NCI-H1417 (cell line): ENCODE measurements at regions not wholly inside any gene's neighbourhood (a gene's known extent, or its start where the extent isn't known, plus 50 kb on each side); places are given as distances from the start of the nearest gene placed in this dataset.

Experiments
- DNase-seq, 3 experiments: peaks; one replicate each; lab custom pipeline; 2025; lab: John Stamatoyannopoulos, UW

DNA sequence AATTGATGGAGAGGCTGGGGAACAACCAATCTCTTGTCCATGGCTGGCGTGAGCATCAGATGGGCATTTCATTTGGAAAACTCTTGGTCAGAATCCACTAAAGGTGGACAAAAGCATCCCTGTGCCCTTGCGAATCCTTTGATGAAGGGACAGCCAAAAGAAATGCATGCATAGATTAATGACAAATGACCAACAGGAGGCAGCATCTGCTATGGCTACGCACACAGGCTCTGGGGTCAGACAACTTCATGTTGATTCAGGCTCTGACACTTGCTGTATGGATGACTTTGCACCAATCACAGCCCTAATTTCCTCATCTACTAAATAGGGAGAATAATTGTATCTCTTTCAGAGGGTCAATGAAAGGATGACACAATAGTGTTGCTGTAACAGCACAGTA, 117.5 kb downstream of the ASCL4 start:
- peak in 1 of 3 experiments; percentile 5 for DNase-seq

- no peak for DNase-seq
Measured at GRCh38 chr12:107894589-107894988, 120.1 kb downstream of the ASCL4 start.

- no peak for DNase-seq
Measured at GRCh38 chr12:107895966-107896365, 121.5 kb downstream of the ASCL4 start.

- DNase-seq, result no peak
Measured at GRCh38 chr12:107900588-107900987, 126.1 kb downstream of the ASCL4 start.

DNA sequence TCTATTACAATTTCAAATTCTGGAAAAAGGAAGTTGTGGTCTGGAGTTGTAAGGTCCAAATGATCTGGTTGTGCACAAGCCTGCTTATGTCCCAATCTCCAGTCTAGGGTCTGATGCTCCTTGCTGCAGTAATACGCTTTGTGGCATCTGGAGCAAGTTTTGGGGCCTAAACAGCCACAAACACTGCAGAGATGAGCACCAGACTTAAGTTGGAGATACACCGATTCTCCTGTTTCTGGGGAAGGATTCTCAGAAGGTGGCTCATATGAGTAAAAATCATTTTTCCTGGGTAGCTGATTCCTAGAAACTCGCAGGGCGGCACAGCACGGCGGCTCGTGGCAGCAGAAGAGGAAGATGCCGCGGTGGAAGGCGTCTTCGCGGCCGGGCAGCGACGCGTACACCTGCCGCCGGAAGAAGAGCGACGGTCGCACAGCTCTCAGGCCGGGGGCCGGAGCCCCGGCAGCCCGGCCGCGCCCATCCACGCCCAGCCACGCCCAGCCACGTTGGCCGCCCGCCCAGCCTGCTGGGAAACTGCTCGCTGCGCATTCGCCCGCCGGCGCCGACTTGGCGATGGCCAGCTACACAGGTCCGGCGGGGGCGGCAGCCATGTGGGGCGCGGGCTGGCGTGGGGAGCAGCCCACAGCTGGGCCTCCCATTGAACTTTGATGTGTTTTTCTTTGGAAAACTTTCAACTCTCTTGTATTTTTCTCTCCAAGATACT, 129.0 kb downstream of the ASCL4 start:
- peak; percentile 84 to 92 (median 86) for DNase-seq

DNA sequence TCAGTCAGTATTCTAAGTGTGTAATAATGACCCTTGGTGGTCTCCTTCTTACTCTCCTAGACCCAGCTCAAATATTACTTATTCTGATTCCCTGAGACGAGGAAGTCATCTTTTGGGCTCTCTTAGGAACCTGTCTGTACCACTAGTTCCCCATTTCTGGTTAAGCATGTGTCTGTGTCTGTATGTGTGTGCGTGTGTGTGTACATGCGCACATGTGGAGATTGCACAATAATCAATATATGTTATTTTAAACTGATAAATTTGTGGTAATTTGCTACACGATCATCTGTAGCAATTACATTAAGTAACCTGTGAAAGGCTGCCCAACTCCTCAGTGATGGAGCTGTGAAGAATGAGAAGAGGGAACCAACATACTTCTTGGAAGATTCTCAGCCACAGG, 132.2 kb downstream of the ASCL4 start:
- no peak for DNase-seq

DNA sequence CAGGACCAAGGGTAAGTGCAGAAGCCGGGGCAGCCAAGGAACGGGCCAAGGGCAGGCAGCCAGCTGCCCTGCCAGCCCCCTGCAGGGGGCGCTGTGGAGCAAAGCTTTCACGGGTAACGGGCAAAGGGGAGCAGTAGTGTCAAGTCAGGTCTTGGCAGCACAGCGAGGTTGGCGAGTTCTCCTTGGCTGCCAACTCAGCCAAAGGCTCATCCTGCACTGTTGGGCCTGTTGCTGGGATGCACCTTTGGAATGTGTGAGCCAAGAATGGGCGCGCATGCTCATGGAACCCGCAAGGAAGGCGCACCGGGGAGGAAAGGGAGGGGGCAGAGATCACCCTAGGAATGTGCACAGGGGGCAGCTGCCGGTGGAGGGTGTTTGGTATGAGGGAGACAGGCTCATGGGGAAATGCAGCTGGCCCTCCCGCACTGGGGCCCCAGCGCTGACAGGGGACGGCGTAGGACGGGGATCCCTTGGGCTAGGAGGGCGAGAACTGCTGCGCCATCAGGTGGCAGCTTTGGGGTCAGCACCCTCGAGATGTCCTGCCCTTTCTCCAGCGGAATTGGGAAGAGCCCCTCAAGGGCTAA, 138.0 kb downstream of the ASCL4 start:
- peak in 1 of 3 experiments; percentile 13 for DNase-seq

- DNase-seq, result no peak
Measured at GRCh38 chr12:107914460-107914977, 140.0 kb downstream of the ASCL4 start.

GRCh38 chr12:107917912-107918800, 143.7 kb downstream of the ASCL4 start:
- peak; percentile 41 to 78 (median 41) for DNase-seq

- DNase-seq, result no peak
Measured at GRCh38 chr12:107921062-107921461, 146.6 kb downstream of the ASCL4 start.

DNA sequence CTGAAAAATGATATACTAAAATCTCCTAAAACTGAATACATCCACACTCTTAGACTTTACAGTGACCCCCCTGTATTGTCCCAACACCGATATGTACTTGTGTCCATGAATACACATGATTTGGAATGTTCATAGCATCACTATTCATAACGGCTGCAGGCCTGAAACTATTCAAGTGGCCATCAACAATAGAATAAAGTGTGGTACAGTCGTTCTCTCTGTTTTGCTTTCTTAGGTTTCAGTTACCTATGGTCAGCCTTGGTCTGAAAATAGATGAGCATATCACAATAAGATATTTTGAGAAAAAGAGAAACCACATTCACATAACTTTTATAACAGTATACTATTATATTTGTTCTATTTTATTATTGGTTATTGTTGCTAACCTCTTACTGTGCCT, 150.6 kb downstream of the ASCL4 start:
- DNase-seq, result no peak

- DNase-seq, result peak in 2 of 3 experiments; percentile 33 to 69
Measured at GRCh38 chr12:107929436-107929835, 154.9 kb downstream of the ASCL4 start.

DNA sequence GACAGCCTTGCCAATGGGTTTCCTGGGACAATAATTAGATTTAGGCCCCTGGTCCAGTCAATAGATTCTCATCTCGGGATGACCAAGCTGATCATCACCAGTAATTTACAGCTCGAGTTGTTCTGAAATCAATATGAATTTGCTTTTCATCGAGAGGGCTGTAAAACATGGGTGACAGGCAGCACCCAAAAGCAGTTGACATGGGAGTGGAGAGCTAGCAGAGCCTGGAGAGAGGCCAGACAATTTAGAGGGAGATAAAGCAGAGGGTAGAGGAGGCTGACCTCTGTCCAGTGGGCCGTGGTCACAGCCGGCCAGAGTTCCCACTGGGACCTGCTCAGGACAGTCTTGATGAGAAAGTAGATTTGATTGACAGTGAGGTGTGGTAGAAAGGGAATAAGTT, 157.3 kb downstream of the ASCL4 start:
- DNase-seq, result no peak

DNA sequence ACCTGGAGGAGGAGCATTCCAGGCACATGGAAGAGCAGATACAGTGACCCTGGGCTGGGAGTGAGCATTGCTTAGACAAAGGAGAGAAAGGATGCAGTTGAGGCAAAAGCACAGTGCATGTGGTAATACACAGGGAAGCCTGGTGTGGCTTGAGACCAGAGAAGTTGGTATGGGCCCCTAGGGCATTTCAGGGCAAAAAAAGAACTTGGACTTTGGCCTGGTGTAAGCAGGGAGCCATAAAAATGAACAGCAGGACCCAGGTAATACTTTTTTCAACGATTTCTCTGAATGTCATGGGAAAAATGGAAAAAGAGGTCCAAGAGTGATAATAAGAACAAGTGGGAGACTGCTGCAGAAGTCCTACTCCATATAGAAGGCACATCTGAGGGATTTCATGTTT, 163.9 kb downstream of the ASCL4 start:
- no peak for DNase-seq

- DNase-seq, result no peak
Measured at GRCh38 chr12:107948391-107948945, 174.0 kb downstream of the ASCL4 start.

GRCh38 chr12:107951024-107951423, 176.5 kb downstream of the ASCL4 start:
- no peak for DNase-seq

DNA sequence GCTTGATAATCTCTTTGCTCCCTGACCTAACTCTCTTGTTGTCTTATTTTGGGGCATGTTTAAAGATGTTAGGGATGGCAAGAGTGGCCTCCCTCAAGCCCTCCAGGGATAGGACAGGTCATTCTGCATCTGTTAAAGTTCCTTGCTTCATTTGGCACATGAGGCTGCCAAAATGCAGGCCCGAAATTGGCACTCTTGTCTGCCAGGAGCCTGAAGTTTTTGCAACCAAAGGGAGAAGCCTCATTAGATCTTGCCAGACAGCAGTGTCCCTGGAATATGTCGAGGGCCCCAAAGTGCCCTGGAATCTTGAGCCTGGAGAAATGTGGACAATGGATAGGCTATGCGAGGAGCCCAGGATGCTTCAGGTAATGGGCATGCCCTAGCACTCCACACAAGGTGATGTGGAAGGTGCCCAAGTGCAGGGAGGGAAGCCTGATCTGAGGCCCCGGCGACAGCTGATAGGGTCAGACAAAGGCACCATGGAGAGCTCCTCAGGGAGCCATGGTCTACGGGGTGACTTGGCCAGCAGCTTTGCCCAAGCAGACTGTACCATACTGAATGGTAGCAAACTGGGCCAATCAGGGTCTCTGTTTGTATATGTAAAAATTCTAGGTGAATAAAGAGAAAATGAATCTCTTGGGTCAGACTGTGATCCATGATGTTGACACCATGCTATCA, 173.0 kb upstream of the WSCD2 start:
- DNase-seq, result no peak

DNA sequence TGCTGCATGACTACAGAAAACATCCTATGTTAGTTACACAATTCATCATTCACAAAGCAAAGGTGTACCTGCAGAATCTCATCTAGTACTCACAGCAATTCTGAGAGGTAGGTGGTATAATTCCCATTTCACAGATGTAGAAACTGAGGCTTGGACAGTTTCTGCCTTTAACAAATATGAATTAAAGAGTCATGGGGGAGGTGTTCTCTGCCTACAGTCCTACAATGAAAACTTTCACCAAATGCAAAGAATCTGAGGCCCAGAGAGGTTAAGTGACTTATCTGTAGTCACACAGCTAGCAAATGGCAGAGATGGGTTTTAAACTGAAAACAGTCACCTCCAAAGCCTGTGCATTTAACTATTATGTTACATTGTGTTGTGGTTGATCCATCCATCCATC, 171.6 kb upstream of the WSCD2 start:
- DNase-seq, result no peak

DNA sequence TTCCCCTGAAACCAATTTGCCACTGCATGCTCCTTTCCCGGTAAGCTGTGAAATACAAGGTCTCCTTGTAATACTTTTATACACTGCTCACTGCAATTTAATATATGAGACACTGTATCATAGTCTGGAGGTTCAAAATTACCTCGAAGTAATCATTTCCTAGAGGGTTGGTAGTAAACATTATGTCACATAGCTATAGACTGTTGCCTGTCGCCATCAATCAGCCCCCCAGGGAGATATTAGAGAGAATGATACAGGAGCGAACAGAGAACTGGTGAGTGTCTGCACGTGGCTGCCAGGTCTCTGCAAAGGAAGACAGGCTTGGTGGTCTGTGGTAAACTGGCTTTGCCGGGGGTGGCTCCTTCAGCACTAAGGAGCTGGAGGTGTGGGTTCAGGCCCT, 165.5 kb upstream of the WSCD2 start:
- no peak for DNase-seq

- DNase-seq, result peak in 1 of 3 experiments; percentile 41
Measured at GRCh38 chr12:107967170-107967569, 161.9 kb upstream of the WSCD2 start.

DNA sequence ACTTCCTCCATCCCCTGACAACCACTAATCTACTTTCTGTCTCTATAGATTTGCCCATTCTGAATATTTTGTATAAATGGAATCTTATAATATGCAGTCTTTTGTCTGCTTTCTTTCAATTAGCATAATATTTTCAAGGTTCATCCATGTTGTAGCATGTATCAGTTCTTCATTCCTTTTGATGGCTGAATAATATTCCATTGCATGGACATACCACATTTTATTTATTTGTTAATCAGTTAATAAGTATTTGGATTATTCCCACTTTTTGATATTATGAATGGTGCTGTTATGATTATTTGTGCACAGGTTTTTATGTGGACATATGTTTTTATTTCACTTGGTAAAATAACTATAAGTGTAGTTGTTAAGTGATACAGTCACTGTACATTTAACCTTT, 155.1 kb upstream of the WSCD2 start:
- no peak for DNase-seq

DNA sequence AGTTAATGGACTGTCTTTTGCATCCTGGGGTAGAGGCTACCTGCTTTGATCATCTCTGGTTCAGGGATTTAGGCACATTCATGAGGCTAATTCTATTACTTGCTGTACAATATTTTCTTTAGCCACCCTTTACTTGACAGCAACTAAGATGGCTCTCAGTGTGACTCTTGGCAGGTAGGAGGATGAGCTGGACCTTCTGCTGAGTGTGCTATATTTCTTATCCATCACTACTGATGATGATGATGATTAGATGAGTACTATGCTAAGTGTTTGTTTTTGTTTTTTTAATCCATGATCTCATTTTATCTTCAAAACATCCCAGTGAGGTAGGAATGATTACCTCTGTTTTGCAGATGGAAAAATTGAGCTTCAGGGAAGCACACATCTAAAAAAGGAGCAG, 152.8 kb upstream of the WSCD2 start:
- no peak for DNase-seq
